Activated CD4-positive, alpha-beta T cell treated with anti-CD3 and anti-CD28 coated beads, Interleukin-2, Interleukin-4, amounts not matched to agents 100 ng/mL and 50 ng/mL, durations not matched to agents 16 hours and 8 hours (primary cell): ENCODE measurements at regions not wholly inside any gene's neighbourhood (a gene's known extent, or its start where the extent isn't known, plus 50 kb on each side); places are given as distances from the start of the nearest gene placed in this dataset.
"Not testable (repeated sequence)": the region's sequence is repeated elsewhere in the genome, so short reads cannot be mapped to it uniquely, and the experiment has no call there.

Experiments used
- DNase-seq: peaks from one replicate; pipeline ENCODE4 v3.0.0-alpha.2; 2020; ENCODE audit warnings: low spot score

DNA sequence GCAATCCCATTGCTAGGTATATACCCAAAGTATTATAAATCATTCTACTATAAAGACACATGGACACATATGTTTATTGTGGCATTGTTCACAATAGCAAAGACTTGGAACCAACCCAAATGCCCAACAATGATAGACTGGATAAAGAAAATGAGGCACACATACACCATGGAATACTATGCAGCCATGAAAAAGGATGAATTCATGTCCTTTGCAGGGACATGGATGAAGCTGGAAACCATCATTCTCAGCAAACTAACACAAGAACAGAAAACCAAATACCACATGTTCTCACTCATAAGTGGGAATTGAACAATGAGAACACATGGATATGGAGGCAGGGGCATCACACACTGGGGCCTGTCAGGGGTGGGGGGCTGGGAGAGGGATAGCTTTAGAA, 249.4 kb downstream of the UBE3D start:
- not testable (repeated sequence) for DNase-seq

DNA sequence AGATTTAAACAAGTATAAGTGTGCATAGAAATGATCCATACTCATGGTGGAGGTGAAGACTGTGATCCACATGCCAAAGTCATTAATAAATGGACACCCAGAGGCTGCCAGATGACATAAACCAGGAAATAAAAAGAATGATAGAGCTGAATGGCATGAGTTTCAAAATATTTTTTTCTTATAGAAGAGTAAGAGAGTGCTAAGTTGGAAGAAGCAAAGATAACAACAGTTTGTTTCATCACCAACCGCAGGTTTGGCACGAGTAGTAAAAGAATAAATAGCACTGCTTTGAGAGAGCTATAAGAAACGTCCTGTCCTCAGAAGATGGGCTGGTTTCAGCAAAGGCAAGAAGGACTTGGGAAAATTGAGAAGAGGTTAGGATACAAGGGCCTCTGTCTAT, 246.9 kb downstream of the UBE3D start:
- no peak for DNase-seq

DNA sequence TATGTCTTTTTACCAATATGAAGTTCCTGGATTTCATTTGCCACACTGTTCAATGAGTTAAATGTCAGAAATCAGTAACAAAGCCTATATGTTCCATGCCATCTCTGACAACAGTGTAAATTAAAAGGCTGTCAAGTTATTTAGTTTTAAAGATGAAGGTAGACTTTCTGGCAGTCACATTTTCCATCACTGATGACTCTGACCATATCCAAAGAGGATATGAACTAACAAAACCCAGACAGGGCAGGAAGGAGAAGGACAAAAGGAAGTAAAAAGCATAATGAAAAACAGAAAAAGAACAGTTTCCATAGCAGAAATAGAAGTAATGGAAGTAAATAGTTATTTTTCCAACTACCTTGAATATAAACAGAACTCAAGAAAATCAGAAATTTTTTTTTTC, 242.3 kb downstream of the UBE3D start:
- DNase-seq, result no peak

DNA sequence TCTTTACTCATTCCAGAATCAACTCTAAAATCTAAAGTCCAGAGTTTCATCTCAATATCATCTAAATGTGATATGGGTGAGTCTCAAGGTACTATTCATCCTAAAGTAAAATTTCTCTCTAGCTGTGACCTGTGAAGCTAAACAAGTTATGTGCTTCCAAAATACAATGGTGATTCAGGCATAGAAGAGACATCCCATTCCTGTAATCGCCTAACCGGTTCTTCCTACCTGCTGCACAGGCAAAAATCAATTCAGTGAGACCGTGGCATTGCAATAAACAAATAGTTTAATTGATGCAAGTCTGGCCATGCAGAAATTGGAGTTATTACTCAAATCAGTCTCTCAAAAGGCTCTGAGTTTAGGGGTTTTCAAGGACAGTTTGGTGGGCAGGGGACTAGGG, 232.8 kb downstream of the UBE3D start:
- no peak for DNase-seq

DNA sequence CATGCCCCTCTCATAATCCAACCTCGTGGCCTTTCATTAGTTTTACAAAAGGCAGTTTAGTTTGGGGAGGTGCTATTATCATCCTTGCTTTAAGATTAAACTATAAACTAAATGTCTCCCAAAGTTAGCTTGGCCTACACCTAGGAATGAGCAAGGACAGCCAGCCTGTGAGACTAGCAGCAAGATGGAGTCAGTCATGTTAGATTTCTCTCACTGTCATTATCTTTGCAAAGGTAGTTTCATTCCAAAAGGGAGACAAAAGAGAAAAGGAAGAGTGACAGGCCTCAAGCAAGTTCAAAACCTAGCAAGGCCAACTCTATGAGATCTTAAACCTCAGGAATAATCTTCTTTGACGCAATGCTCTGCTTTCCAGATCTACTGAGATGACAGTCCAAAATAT, 232.2 kb downstream of the UBE3D start:
- no peak for DNase-seq

DNA sequence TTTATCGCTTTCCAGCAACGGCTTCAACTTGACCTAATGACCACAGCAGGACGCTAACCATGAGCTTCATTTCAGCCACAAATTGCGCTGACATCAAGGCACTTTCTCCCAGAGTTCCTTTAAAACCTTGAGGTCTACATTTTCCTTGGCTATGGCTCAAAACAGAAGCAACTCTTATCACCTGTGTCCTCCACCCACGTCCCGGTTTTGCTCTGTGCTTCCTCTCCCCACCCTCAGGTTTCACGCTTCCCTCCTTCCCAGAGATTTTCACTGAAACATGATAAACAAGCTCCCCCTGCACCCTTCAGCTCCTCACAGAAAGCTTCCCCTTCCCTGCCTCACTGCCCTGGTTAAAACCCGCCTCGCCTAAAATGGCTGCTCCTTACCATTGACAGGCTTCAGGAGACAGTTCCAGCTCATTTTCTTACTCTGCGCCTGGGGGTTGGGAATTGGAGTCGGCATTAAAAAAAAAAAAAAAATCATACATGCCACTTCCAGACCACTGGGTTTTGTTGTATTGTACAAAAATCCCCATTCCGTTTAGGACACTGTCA, 229.5 kb downstream of the UBE3D start:
- DNase-seq, result no peak

DNA sequence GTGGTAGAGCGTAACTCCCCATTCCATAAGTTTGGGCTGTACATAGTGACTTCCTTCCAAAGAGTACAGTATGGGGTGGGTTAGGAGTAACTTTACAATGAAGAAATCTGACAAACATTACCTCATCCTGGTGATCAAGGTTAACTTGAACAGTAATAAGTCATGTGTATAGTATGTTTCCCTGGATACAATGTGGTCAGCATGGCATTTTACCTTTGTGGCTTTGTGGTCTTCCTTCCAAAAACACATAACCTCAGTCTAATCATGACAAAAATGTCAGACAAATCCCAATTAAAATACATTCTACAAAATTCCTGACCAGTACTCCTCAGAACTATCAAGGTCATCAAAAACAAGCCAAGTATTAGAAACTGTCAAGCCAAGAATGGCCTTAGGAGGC, 225.1 kb downstream of the UBE3D start:
- DNase-seq, result no peak

DNA sequence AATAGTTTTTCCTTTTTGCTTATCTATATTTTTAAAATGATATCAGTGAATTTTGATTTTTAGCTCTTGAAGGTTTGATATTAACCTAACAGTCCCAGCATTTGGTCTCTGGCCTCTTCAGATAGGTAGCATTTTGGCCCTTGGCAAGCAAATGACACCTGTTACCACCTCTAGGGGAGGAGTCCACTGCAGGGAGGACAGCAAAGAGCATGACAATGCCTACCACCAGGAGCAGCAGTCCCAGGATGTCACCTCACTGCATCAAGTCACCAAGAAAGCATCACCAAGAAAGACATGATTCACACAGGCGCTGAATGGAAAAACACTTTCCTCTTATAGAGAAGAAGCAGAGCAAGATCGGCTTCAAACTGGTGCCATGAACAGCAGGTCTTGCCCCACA, 224.3 kb downstream of the UBE3D start:
- DNase-seq, result no peak
